ENCODE measurements at regions not wholly inside any gene's neighbourhood (a gene's known extent, or its start where the extent isn't known, plus 50 kb on each side); places are given as distances from the start of the nearest gene placed in this dataset.
"Not testable (repeated sequence)": the region's sequence is repeated elsewhere in the genome, so short reads cannot be mapped to it uniquely, and the experiment has no call there.

- DNase-seq, result no peak
Measured at GRCh38 chr2:175687465-175687864, 314.6 kb downstream of the LNPK start.

GRCh38 chr2:175686002-175686401, 316.1 kb downstream of the LNPK start:
- no peak for DNase-seq

- no peak for DNase-seq
Measured at GRCh38 chr2:175684466-175684865, 317.6 kb downstream of the LNPK start.

- DNase-seq, result no peak
Measured at GRCh38 chr2:175679728-175680127, 322.3 kb downstream of the LNPK start.

- DNase-seq, result no peak
Measured at GRCh38 chr2:175679231-175679630, 322.8 kb downstream of the LNPK start.

GRCh38 chr2:175677880-175678279, 324.2 kb downstream of the LNPK start:
- no peak for DNase-seq

- no peak for DNase-seq
Measured at GRCh38 chr2:175676813-175677212, 325.3 kb downstream of the LNPK start.

- DNase-seq, result not testable (repeated sequence)
Measured at GRCh38 chr2:175668804-175669203, 333.3 kb downstream of the LNPK start.

- no peak for DNase-seq
Measured at GRCh38 chr2:175662335-175662734, 339.7 kb downstream of the LNPK start.

GRCh38 chr2:175648577-175649063, 353.4 kb downstream of the LNPK start:
- no peak for DNase-seq

GRCh38 chr2:175647058-175647457, 355.0 kb downstream of the LNPK start:
- no peak for DNase-seq

GRCh38 chr2:175640655-175641054, 361.4 kb downstream of the LNPK start:
- DNase-seq, result no peak

GRCh38 chr2:175633227-175633626, 368.8 kb downstream of the LNPK start:
- DNase-seq, result no peak

- DNase-seq, result no peak
Measured at GRCh38 chr2:175631245-175631623, 370.8 kb downstream of the LNPK start.

GRCh38 chr2:175630280-175631244, 371.5 kb downstream of the LNPK start:
- no peak for DNase-seq

GRCh38 chr2:175628243-175628642, 373.8 kb downstream of the LNPK start:
- DNase-seq, result no peak

- DNase-seq, result no peak
Measured at GRCh38 chr2:175627405-175627804, 374.7 kb downstream of the LNPK start.

- no peak for DNase-seq
Measured at GRCh38 chr2:175626796-175627195, 375.3 kb downstream of the LNPK start.

- DNase-seq, result no peak
Measured at GRCh38 chr2:175624785-175625184, 377.3 kb downstream of the LNPK start.

- no peak for DNase-seq
Measured at GRCh38 chr2:175624211-175624761, 377.8 kb downstream of the LNPK start.

- DNase-seq, result no peak
Measured at GRCh38 chr2:175621821-175622220, 380.2 kb downstream of the LNPK start.

GRCh38 chr2:175620106-175620505, 382.0 kb downstream of the LNPK start:
- no peak for DNase-seq
